CD4-positive, alpha-beta T cell treated with Interleukin-2 at 100 ng/mL for 4 hours (primary cell): ENCODE measurements at regions not wholly inside any gene's neighbourhood (a gene's known extent, or its start where the extent isn't known, plus 50 kb on each side); places are given as distances from the start of the nearest gene placed in this dataset.
A peak's percentile ranks its signal among the peaks of the same experiment; 100 is the strongest.
"Not testable (repeated sequence)": the region's sequence is repeated elsewhere in the genome, so short reads cannot be mapped to it uniquely, and the experiment has no call there.

ENCODE experiments used
- DNase-seq: peaks from one replicate; pipeline ENCODE4 v3.0.0-alpha.2; 2020; ENCODE audit warnings: low spot score

DNA sequence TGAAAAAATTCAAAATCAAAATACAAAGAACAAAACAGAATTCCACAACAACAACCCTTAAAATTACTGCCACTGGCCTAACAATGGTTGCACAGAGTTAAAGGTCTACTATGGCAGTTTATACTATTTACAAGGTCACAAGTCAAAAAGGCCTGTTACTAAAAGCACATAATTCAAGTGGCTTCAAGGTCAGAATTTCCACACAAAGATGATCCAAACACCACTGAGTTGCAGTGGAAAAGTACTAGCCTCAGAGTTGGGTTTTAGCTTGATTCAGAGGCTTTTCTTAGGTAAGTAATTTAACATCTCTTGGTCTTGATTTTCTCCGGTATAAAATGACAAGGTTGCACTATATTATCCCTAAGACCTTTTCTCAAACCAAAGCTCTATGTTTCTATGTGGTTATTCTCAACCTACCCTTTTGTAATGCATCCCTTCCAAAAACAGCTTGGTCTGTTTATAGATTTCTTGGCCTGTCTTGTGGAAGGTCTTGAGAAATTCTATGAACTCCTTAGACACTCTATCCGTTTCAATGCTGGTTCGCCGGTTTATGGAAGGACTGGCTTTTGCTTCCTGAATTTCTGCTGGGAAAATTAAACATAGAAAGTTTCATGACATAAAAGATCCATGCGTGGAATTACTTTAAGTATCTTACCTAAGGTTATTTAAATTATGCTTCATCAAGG lies 69.5 kb downstream of the MDH2 start:
- DNase-seq = not testable (repeated sequence)

DNA sequence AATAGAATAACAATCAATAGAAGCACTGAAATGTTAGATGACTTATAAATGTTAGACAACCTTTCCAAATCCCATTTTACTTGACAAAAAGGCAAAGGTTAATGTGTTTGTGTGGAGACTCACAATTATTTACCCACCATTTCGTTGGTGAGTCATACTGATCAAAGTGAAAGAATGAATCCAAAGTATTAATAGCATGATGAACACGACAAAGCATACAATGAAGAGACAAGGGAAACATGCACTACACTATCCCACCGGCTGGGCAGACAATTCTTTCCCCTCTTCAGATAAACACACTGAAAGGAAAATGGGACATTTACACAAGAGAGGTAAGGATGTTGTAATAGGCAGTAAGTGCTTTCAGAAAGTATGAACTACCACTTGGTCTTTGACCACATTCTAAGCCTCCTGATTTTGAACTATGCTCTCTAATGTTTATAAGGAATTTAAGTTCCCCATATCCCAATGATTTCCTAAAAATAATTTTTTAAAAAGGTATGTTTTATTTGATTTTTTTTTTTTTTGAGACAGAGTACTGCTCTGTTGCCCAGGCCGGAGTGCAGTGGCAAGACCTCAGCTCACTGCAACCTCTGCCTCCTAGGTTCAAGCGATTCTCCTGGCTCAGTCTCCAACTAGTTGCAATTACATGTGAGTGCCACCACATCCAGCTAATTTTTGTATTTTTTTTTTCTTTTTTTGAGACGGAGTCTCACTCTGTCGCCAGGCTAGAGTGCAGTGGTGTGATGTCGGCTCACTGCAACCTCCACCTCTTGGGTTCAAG lies 70.5 kb downstream of the MDH2 start:
- DNase-seq = not testable (repeated sequence)

DNA sequence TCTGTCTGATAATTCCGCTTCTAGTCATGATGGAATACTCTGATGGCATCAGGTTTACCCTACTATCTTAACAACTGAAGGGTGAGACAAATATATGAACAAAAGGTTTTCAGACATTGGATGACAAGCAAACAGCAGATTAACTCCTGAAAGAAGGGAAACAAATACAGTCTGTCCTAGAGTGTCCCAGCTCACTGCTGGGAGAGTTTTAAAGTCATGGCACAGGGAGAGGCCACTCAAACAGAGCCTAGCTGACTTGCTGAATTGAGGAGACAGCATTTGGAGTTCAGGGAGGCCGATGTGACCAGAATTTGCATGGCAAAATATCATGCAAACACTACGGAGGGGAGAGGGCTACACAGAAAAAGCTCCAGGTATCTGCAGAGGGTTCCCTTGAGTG lies 73.1 kb downstream of the MDH2 start:
- DNase-seq = no peak

DNA sequence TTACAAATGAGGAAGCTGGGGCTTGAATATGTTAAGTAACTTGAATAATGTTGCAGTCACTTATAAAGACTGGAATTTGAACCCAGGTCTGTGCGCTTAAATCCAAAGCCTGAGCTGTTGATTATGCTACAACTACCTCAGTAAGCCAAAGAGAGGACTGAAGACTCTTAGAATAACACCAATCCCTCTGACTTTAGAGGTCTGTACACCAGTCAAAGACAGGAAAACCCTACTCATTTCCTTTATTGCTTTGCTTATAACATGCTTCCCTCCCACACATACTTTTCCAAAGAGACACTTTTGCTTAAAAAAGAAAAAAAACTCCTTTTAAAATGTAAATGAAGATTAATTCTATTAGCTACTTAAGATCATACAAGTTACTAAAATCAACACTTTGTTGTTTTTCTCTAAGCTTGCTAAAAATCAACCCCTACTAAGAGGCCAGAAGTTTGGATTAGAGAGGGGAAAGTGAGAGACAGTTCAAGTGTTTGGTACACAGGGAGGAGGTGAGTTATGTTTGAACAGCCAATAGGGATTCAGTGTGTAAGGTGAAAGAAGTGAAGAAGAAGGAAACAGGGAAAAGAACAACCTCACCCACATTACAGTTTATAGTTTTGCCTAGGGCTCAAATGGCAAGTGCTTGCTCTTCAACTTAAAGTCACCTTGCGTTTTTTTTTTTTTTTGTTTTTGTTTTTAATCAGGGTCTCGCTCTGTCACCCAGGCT lies 74.8 kb downstream of the MDH2 start:
- no peak for DNase-seq

DNA sequence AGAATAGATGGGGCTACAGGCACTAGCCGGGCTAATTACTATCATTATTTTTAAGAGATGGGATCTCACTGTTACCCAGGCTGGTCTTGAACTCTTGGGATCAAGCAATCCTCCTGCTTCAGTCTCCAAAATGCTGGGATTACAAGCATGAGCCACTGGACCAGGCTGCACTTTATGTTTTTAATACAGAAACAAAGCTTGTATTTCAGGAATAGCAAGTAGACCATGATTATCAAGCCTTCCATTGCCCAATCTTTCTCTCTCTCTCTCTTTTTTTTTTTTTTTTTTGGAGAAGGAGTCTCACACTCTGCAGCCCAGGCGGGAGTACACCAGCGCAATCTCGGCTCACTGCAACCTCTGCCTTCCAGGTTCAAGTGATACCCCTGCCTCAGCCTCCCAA lies 75.4 kb downstream of the MDH2 start:
- DNase-seq = no peak

DNA sequence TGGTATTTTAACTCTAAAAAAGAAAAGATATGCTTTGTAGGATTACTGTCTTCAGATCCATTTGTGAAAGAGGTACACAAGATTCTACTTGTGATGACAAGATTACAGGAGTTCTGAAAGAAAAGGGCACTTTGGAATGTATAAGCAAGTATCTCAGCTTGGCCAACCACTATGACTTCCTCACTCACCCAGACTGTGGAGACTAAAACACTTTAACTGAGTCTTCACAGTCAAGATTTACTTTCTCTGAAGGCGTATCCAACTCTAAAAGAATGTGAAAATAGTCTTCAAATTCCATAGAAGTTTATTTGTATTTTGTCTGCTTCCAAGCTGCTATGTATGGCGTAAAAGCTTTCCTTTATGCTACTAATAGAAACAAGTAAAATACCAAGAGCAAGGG lies 76.1 kb upstream of the SRRM3 start:
- no peak for DNase-seq

DNA sequence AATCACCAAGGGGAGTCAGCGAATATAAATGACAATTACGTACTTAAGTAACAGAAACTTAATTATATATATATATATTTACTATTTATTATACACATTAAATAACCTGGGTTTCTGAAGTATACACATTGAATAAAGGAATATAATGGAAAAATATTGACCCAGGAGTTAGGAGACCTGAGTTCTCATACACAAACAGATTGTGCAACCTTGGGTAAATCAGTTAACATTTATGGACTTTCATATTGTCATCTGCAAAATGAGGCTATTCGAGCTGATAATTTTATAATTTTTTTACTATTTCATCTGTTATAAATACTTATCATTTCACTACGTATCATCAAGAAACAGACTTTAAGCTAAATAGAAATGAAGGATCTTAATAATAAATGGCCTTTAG lies 75.1 kb upstream of the SRRM3 start:
- no peak for DNase-seq

DNA sequence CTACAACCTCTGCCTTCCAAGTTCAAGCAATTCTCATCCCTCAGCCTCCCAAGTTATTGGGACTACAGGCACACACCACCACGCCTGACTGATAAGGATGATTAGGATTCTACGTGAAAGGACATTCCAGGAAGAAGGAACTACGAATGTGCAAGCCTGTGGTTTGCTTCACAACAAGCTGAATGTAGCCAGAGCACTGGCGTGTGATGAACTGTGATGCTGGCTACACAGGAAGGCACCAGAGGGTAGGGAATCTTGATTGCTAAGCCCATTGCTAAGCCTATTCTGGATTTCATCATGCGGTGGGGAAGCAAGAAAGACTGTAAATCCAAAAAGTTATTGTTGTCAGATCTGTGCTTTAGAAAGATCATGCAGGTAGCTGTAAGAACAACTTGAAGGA lies 72.3 kb upstream of the SRRM3 start:
- no peak for DNase-seq

DNA sequence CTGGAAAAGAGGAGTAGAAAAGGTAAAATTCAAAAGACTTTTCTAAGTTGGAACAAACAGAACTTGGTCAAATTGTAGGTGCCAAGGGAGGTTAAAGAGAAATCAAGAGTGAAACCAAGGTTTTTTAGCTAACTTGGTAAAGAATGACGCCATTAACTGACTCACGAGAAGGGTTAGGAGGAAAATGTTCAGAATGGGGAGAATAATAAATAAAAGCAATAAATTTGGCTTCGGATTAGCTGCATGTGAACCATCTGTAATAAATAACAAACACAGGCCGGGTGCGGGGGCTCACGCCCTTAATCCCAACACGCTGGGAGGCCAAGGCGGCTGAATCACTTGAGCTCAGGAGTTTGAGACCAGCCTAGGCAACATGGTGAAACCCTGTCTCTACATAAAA lies 71.9 kb upstream of the SRRM3 start:
- DNase-seq = no peak

DNA sequence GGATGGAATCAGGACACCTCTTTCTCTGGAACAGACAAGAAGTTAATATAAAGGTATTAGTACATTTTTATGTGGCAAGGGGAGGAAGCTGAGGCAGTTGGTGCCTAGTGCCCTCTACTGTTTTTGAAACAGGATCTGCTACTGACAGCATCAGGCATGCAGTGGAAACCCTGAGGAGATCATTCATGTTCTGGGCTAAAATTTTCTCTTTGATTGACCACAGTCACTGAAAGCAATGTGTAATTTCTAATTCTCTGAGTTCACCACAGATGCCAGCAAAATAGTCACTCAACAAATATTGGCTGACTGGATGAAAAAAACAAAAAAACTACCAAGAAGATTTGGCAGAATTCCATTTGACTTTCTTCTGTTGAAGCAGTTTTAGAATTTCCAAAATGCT lies 71.0 kb upstream of the SRRM3 start:
- peak; percentile 5 for DNase-seq

DNA sequence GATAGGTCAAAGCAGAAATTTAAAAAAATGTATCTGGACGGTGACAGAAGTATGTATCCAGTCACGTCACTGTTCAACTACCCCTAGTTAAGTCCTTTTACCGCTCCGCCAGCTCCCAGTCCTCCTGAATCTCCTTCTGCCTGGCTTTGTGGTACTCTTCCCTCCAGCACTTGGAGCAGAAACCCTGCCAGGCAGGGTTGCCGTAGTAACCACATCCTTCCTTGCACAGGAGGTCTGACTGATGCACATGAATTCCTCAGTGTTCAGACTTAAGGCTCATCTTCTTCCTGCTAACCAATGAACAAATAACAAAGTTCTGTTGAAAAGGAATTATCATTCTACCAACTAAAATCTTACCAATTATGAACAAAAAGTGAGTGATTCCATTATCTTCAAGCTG lies 69.8 kb upstream of the SRRM3 start:
- not testable (repeated sequence) for DNase-seq

DNA sequence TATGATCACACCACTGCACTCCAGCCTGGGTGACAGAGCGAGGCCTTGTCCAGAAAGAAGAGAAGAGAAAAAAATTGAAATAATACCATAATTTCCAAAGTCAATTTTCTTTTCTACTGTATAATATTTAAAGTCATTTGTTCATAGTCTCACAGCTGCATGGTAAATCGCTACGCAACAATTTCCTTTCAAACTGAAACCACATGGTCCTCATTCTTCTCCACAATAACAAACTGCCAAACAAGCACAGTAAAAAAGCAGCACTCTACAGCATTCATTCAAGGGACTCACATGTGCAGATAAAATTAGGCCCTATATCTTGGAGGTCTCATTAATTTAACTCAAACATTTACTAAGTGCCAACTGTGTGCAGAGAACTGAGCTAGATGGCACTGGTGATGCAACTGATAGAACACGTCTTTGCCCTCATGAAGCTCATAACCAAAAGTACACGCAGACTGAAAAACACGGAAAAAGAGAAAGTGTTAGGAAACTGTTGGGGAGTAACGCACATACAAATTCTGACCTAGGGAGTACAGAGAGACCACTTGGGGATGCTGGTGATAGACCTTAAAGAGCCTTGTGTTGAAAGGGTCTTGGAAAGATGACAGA lies 68.4 kb upstream of the SRRM3 start:
- no peak for DNase-seq

DNA sequence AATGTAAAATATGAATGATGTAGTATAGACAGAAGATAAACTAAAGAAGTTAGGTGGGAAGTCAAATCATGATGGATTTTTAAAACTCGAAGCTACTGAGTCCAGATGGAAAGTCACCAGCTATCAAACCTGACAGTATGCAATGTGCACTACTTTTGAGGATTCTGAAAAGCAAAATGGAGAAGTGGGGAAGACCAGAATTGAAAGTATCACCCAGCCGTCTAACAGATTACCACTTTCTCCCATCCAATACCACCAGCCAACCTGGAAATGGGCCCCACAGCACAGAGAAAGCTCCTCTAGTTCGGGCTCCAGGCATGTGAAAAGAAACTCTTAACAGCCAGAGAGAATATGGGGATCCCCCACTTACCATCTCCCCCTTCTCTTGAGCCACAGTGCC lies 67.9 kb upstream of the SRRM3 start:
- no peak for DNase-seq

DNA sequence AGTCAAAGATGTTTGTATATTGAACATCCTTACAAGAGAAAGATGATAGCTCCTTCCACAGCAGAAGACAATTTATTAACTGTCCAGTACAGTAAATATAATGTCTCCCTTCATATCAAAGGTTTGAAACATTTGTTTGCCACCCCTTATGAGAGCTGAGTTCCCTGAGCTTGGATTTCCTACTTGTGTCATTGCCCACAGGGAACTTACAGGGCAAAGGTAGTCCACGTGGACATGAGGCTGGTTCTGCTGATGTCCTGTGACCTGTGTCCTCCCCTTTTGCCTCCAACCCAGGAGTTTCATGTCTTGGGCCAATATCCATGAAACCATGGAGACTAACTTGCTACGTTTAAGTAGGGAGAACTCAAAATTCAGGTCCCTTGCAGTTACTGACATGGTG lies 66.4 kb upstream of the SRRM3 start:
- not testable (repeated sequence) for DNase-seq

DNA sequence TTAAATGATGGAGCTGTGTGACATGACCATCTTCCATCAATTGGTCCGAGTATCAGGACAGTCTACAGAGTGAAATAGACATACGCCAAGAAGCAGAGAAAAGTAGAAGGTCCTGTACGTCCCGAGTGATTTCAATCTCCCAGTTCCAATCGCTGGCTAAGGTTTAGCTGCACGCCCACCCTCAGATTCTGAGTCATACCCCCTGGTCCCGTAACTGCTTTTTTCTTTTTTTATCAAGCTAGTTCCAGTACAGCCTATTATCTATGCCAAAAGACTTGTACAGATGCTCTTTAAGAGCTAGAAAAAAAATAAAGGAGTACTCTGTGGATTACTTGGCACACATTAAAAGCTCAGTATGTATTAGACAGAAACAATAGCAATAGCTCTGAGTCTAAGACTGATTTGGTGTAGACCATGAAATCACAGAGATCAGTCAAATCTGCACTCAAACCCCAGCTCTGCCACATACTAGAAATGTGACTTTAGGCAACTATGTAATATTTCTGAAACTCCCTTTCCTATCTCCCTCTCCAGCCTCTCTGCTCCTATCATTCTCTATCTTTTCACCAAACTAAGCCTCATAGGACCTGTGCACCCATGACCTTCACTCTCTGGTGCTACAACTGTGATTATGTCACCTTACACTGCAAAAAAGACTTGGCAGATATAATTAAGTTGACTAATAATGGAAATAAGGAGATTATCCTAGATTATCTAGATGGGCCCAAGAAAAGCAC lies 63.0 kb upstream of the SRRM3 start:
- not testable (repeated sequence) for DNase-seq

DNA sequence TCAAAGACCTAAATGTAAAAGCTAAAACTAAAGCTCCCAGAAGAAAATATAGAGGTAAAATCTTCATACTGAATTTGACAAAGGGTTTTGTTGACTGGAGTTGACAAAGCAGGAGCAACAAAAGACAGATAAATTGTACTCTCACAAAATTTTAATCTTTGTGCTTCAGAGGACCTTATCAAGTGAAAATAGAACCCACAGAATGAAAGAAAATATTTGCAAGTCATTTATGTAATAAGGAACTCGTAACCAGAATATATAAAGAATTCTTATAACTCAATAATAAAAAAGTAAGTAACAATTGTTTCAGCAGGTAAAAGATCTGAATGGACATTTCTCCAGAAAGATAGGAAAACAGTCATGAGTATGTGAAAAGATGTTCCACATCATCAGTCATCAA lies 62.0 kb upstream of the SRRM3 start:
- no peak for DNase-seq

DNA sequence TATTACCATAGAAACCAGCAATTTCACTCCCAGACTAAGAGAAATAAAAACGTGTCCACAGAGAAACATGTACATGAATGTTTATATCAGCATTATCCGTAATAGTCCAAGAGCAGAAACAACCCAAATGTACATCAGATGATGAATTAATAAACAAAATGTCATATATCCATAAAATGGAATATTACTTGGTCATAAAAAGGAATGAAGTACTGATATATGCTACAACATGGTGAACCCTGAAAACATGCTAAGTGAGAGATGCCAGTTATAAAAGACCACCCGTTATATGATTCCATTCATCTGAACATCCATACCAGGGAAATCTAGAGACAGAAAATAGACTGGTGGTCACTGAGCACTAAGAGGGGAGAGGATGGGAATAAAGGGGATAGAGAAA lies 61.4 kb upstream of the SRRM3 start:
- DNase-seq = not testable (repeated sequence)

DNA sequence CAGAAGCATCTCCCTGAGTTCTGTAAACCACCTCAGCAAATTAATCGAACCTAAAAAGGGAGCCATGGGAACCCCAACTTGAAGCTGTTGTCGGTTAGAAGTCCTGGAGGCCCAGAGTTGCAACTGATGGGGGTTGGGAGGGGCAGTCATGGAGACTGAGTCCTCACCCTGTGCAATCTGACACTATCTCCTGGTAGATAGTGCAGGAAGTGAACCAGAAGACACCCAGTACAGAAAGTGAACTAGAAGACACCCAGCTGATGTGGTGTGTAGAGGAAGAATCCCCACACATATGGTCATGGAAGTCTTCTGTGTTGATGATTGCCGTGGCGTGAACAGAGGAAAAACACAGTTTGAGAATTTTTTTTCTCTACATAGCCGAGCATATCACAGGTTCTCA lies 58.8 kb upstream of the SRRM3 start:
- DNase-seq = peak; percentile 19

DNA sequence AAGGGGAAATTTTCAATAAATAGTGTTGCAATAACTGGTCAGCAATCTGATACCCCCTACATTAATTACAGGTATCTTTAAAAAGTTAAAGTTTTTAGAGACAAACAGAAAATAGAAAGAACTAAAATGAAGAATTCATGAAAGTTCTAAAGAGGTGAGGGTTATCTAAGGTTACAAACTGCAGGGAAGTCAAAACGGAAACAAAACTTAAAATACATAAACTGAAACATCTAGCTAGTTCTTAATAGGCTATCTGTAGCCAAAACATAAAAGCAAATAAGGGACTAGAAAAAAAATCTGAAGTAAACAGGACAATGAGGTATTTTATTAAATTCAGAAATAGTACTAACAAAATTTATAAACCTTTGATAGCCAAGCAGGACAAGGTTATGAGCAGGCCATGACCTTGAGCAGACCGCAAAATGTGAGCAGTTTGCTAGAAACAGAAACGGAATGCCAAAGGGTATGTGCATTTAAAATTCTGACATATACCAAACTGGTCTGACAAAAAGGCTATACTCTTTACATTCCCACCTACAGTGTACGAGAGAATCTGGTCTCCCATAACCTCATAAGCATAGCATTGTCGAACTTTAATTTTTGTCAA lies 56.9 kb upstream of the SRRM3 start:
- not testable (repeated sequence) for DNase-seq

DNA sequence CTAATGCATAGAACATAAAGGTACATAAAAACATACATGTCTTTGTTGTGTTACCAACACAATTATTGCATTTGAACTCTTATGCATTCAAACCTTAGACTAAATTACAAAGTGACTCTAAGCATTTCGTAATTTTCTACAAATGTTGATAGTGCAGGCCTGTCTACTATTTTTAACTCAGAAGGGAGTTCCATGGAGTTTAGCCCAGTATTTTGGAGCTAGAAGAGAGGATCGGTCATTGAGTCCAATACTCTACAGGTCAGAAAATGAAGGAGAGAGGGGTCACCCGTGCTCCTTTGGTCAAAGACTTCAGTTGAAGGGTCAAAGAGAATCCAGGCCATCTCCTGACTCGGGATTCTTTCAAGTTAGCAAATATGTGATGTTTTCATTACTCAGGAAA lies 55.3 kb upstream of the SRRM3 start:
- DNase-seq = no peak

DNA sequence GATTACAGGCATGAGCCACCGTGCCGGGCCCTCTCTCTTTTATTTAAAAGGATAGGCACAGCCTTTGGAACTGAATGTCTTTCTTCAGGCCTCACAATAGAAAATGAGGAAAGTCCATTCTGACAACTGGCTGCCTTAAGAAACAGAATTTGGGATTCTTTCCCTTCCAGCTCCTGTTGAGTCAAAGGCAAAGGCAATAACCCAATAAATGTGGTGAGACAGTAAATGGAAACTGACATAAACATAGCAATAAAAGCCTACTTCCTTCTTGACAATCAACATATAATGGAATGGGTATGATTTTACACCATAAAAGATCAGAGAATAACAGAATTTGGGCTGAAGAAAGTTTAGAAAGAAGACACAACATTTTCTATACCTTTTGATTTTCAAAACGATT lies 52.7 kb upstream of the SRRM3 start:
- DNase-seq = not testable (repeated sequence)
